NCI-H1436 (cell line): ENCODE measurements at regions not wholly inside any gene's neighbourhood (a gene's known extent, or its start where the extent isn't known, plus 50 kb on each side); places are given as distances from the start of the nearest gene placed in this dataset.

Source experiments
- DNase-seq: peaks from one replicate; lab custom pipeline; 2025; lab: John Stamatoyannopoulos, UW

GRCh38 chr17:12438813-12439586 lies 226.7 kb upstream of the MYOCD start:
- DNase-seq = no peak

- DNase-seq = no peak
Measured at GRCh38 chr17:12445331-12445730, 220.4 kb upstream of the MYOCD start.

- DNase-seq = no peak
Measured at GRCh38 chr17:12457493-12457892, 208.2 kb upstream of the MYOCD start.

- DNase-seq = no peak
Measured at GRCh38 chr17:12459736-12460135, 206.0 kb upstream of the MYOCD start.

- DNase-seq = no peak
Measured at GRCh38 chr17:12463102-12463501, 202.6 kb upstream of the MYOCD start.

- DNase-seq = no peak
Measured at GRCh38 chr17:12472252-12473173, 193.2 kb upstream of the MYOCD start.

GRCh38 chr17:12478311-12478710 lies 187.4 kb upstream of the MYOCD start:
- no peak for DNase-seq

GRCh38 chr17:12485361-12485906 lies 180.3 kb upstream of the MYOCD start:
- DNase-seq = no peak

GRCh38 chr17:12489325-12489724 lies 176.4 kb upstream of the MYOCD start:
- DNase-seq = no peak

GRCh38 chr17:12492450-12492849 lies 173.2 kb upstream of the MYOCD start:
- no peak for DNase-seq

GRCh38 chr17:12505866-12506265 lies 159.8 kb upstream of the MYOCD start:
- DNase-seq = no peak

GRCh38 chr17:12507026-12507595 lies 158.6 kb upstream of the MYOCD start:
- no peak for DNase-seq

GRCh38 chr17:12509801-12510200 lies 155.9 kb upstream of the MYOCD start:
- DNase-seq = no peak

GRCh38 chr17:12510535-12510934 lies 155.2 kb upstream of the MYOCD start:
- no peak for DNase-seq

GRCh38 chr17:12512694-12513355 lies 152.9 kb upstream of the MYOCD start:
- DNase-seq = no peak

- DNase-seq = no peak
Measured at GRCh38 chr17:12514596-12514995, 151.1 kb upstream of the MYOCD start.

GRCh38 chr17:12519956-12520594 lies 145.6 kb upstream of the MYOCD start:
- no peak for DNase-seq

- no peak for DNase-seq
Measured at GRCh38 chr17:12521416-12521815, 144.3 kb upstream of the MYOCD start.

GRCh38 chr17:12522336-12522735 lies 143.4 kb upstream of the MYOCD start:
- DNase-seq = no peak

GRCh38 chr17:12522743-12523183 lies 142.9 kb upstream of the MYOCD start:
- no peak for DNase-seq

- no peak for DNase-seq
Measured at GRCh38 chr17:12523244-12523643, 142.4 kb upstream of the MYOCD start.
